Vagina (tissue), 2 donors: ENCODE measurements at regions not wholly inside any gene's neighbourhood (a gene's known extent, or its start where the extent isn't known, plus 50 kb on each side); places are given as distances from the start of the nearest gene placed in this dataset.

Experiments used
- DNase-seq, 2 donors: peaks; one replicate each; pipeline ENCODE4 v3.0.0-alpha.2; 2017; ENCODE audit errors: extremely low spot score in 2 of 2
- H3K27ac ChIP-seq: fragments of 200-600 bp; sonication (generic); one replicate; pipeline ENCODE4 v1.5.1; 2019
- H3K27me3 ChIP-seq: fragments of 200-600 bp; sonication (generic); one replicate; pipeline ENCODE4 v1.5.1; 2019
- H3K36me3 ChIP-seq, 2 donors: fragments of 200-600 bp; sonication (generic); one replicate each; pipeline ENCODE4 v1.5.1; 2017 to 2019
- H3K4me1 ChIP-seq: fragments of 200-600 bp; sonication (generic); one replicate; pipeline ENCODE4 v1.5.1; 2019
- H3K4me3 ChIP-seq, 2 donors: fragments of 200-600 bp; sonication (generic); 1 replicate in 1 of 2; 2 replicates in 1 of 2; pipeline ENCODE4 v1.5.1; 2016 to 2019
- H3K9me3 ChIP-seq: fragments of 200-600 bp; sonication (generic); one replicate; pipeline ENCODE4 v1.5.1; 2019
- CTCF ChIP-seq, 3 experiments: fragments of 450-650 bp in 2 of 3; fragments of 200-600 bp in 1 of 3; sonication (generic) in 1 of 3; IDR thresholded peaks; one replicate each; pipeline ENCODE4 v1.5.1; 2017 to 2019; ENCODE audit warnings: antibody characterized with exemption in 3 of 3, mild to moderate bottlenecking in 2 of 3, moderate library complexity in 2 of 3
- POLR2A ChIP-seq, 2 donors: fragments of 450-650 bp; IDR thresholded peaks; one replicate each; pipeline ENCODE4 v1.6.1; 2017; ENCODE audit warnings: antibody characterized with exemption in 2 of 2, mild to moderate bottlenecking in 2 of 2, moderate library complexity in 2 of 2
- POLR2AphosphoS5 ChIP-seq, 2 donors: sonication (generic); formaldehyde crosslinking; IDR thresholded peaks; one replicate each; pipeline ENCODE4 v1.9.0; 2017; ENCODE audit warnings: antibody characterized with exemption in 2 of 2, mild to moderate bottlenecking in 2 of 2, low read depth in 1 of 2; ENCODE audit not compliant: insufficient read depth in 1 of 2
- intact Hi-C: fragments of 100-400 bp; cut with DNase I; formaldehyde crosslinking; loops from one replicate; pipeline ENCODE4 v1.15.1; 2023

- DNase-seq, result no peak
- no peak overlapping the region for H3K4me3 ChIP-seq
- H3K36me3 ChIP-seq, result no peaks in the 10 kb centered on the region
- no peak for TF ChIP-seq CTCF (IDR thresholded peaks at IDR 0.05)
- TF ChIP-seq POLR2A (IDR thresholded peaks at IDR 0.05), result no peak
- TF ChIP-seq POLR2AphosphoS5 (IDR thresholded peaks at IDR 0.05; ENCODE audit: insufficient read depth in 1 of 2, low read depth in 1 of 2), result no peak
- H3K27me3 ChIP-seq, result no peaks in the 10 kb centered on the region
- intact Hi-C loops, result no loop called here
- H3K27ac ChIP-seq, result no peak overlapping the region
- H3K4me1 ChIP-seq, result peaks cover 6% of the 10 kb centered on the region
- H3K9me3 ChIP-seq, result no peaks in the 10 kb centered on the region
Observed at GRCh38 chr1:108036796-108037562, 72.0 kb upstream of the VAV3 start.

GRCh38 chr1:108034396-108034795 is 69.4 kb upstream of the VAV3 start:
- no peak for TF ChIP-seq CTCF (IDR thresholded peaks at IDR 0.05)
- TF ChIP-seq POLR2AphosphoS5 (IDR thresholded peaks at IDR 0.05; ENCODE audit: insufficient read depth in 1 of 2, low read depth in 1 of 2), result no peak
- TF ChIP-seq POLR2A (IDR thresholded peaks at IDR 0.05), result no peak
- no peak overlapping the region for H3K27ac ChIP-seq

GRCh38 chr1:108033550-108033951 is 68.6 kb upstream of the VAV3 start:
- Histone ChIP-seq H3K4me1 (peaks cover 6% of the 10 kb centered on the region), H3K9me3 (no peaks in the 10 kb centered on the region), H3K4me3 (no peak overlapping the region), H3K36me3 (no peaks in the 10 kb centered on the region), H3K27ac (no peak overlapping the region), H3K27me3 (no peaks in the 10 kb centered on the region)
- no peak for TF ChIP-seq POLR2AphosphoS5 (IDR thresholded peaks at IDR 0.05; ENCODE audit: insufficient read depth in 1 of 2, low read depth in 1 of 2)
- intact Hi-C loops, result no loop called here
- DNase-seq, result no peak

More at GRCh38 chr1:108034396-108034795, 69.4 kb upstream of the VAV3 start:
- DNase-seq, result no peak
- H3K36me3 ChIP-seq, result no peaks in the 10 kb centered on the region
- intact Hi-C loops, result no loop called here
- no peaks in the 10 kb centered on the region for H3K27me3 ChIP-seq
- H3K4me1 ChIP-seq, result peaks cover 6% of the 10 kb centered on the region
- H3K4me3 ChIP-seq, result no peak overlapping the region
- H3K9me3 ChIP-seq, result no peaks in the 10 kb centered on the region

- Histone ChIP-seq H3K4me1 (peaks cover 6% of the 10 kb centered on the region), H3K4me3 (no peak overlapping the region), H3K27ac (no peak overlapping the region), H3K36me3 (no peaks in the 10 kb centered on the region), H3K9me3 (no peaks in the 10 kb centered on the region), H3K27me3 (no peaks in the 10 kb centered on the region)
- no peak for TF ChIP-seq CTCF (IDR thresholded peaks at IDR 0.05)
- intact Hi-C loops, result no loop called here
- DNase-seq, result no peak
Observed at GRCh38 chr1:108028841-108029388, 63.9 kb upstream of the VAV3 start.

- Histone ChIP-seq H3K4me3 (no peak overlapping the region), H3K36me3 (no peaks in the 10 kb centered on the region), H3K27ac (no peak overlapping the region), H3K27me3 (no peaks in the 10 kb centered on the region), H3K4me1 (no peaks in the 10 kb centered on the region), H3K9me3 (no peaks in the 10 kb centered on the region)
- TF ChIP-seq POLR2A (IDR thresholded peaks at IDR 0.05) (no peak), CTCF (IDR thresholded peaks at IDR 0.05) (no peak)
- no peak for DNase-seq
- intact Hi-C loops, result no loop called here
Observed at GRCh38 chr1:108027389-108027788, 62.4 kb upstream of the VAV3 start.
